SH-SY5Y (cell line): ENCODE measurements at regions not wholly inside any gene's neighbourhood (a gene's known extent, or its start where the extent isn't known, plus 50 kb on each side); places are given as distances from the start of the nearest gene placed in this dataset.

ENCODE experiments used
- GATA2 ChIP-seq: IDR thresholded peaks from 2 replicates; pipeline ENCODE4 v1.6.1; 2011; ENCODE audit warnings: mild to moderate bottlenecking, low read depth, low read length
- GATA3 ChIP-seq: IDR thresholded peaks from 2 replicates; pipeline ENCODE4 v1.6.1; 2011; ENCODE audit warnings: low read depth, mild to moderate bottlenecking, low read length, moderate library complexity

DNA sequence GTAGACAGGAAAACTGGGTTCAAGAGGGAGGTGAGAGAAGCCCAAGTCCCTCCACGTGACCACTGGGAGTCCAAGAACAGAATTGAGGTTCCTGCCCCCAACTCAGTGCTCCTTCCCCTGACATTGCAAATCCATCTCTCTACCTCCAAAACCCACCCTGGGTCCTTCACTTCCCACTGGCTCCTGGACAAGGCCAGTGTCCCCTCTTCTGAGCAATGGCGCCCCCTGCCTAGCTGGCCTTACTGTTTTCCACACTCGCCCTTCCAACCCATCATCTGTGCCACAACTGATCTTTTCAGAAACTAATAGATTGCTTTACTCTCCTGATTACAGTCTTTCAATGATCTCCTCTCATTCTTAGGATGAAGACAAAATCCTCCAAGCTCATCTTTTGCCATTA lies 200.3 kb downstream of the ANKRD60 start:
- no peak for TF ChIP-seq GATA2
- no peak for TF ChIP-seq GATA3
